NCI-H1694 treated with DMSO at 0.1 percent for 48 hours (cell line): ENCODE measurements at regions not wholly inside any gene's neighbourhood (a gene's known extent, or its start where the extent isn't known, plus 50 kb on each side); places are given as distances from the start of the nearest gene placed in this dataset.

Source experiments
- DNase-seq: peaks from one replicate; lab custom pipeline; 2025; lab: John Stamatoyannopoulos, UW

GRCh38 chr6:1027795-1028569 is 283.9 kb upstream of the FOXQ1 start:
- no peak for DNase-seq

GRCh38 chr6:1027109-1027794 is 284.6 kb upstream of the FOXQ1 start:
- DNase-seq = no peak

GRCh38 chr6:1025821-1026220 is 286.1 kb upstream of the FOXQ1 start:
- no peak for DNase-seq

GRCh38 chr6:1024587-1024986 is 287.3 kb upstream of the FOXQ1 start:
- DNase-seq = no peak

GRCh38 chr6:1024161-1024560 is 287.7 kb upstream of the FOXQ1 start:
- no peak for DNase-seq

- no peak for DNase-seq
Measured at GRCh38 chr6:1023229-1023628, 288.7 kb upstream of the FOXQ1 start.

GRCh38 chr6:1022719-1023118 is 289.2 kb upstream of the FOXQ1 start:
- DNase-seq = no peak

- no peak for DNase-seq
Measured at GRCh38 chr6:1020837-1021236, 291.1 kb upstream of the FOXQ1 start.

- no peak for DNase-seq
Measured at GRCh38 chr6:1020133-1020532, 291.8 kb upstream of the FOXQ1 start.

GRCh38 chr6:1018041-1018440 is 293.9 kb upstream of the FOXQ1 start:
- DNase-seq = no peak

GRCh38 chr6:1016329-1017302 is 295.3 kb upstream of the FOXQ1 start:
- no peak for DNase-seq

- DNase-seq = no peak
Measured at GRCh38 chr6:1015825-1016224, 296.1 kb upstream of the FOXQ1 start.

- no peak for DNase-seq
Measured at GRCh38 chr6:1014431-1014807, 297.5 kb upstream of the FOXQ1 start.

- DNase-seq = no peak
Measured at GRCh38 chr6:1013656-1014430, 298.1 kb upstream of the FOXQ1 start.

- DNase-seq = no peak
Measured at GRCh38 chr6:1009103-1009502, 302.8 kb upstream of the FOXQ1 start.

GRCh38 chr6:1007159-1007558 is 304.7 kb upstream of the FOXQ1 start:
- no peak for DNase-seq

GRCh38 chr6:1004885-1005630 is 306.8 kb upstream of the FOXQ1 start:
- DNase-seq = no peak

- DNase-seq = no peak
Measured at GRCh38 chr6:1003394-1004160, 308.3 kb upstream of the FOXQ1 start.

- no peak for DNase-seq
Measured at GRCh38 chr6:1002989-1003388, 308.9 kb upstream of the FOXQ1 start.

GRCh38 chr6:1001655-1002349 is 308.9 kb upstream of the EXOC2 start:
- no peak for DNase-seq
